ENCODE measurements at regions not wholly inside any gene's neighbourhood (a gene's known extent, or its start where the extent isn't known, plus 50 kb on each side); places are given as distances from the start of the nearest gene placed in this dataset.

GRCh38 chr1:84759756-84760155 is 69.5 kb upstream of the SSX2IP start:
- BruUV-seq (replicated peaks) = no TSS peak

GRCh38 chr1:84758968-84759491 is 68.8 kb upstream of the SSX2IP start:
- ChIA-PET POLR2A (no interaction called here), CTCF (no interaction called here)
- Mint-ChIP-seq H3K27me3 (ENCODE audit: insufficient read depth, unreplicated experiment) (peaks cover 4% of the 10 kb centered on the region), H3K4me1 (ENCODE audit: low read depth, unreplicated experiment) (no peaks in the 10 kb centered on the region), H3K36me3 (ENCODE audit: insufficient read depth, unreplicated experiment) (no peaks in the 10 kb centered on the region), H3K9me3 (ENCODE audit: unreplicated experiment) (no peaks in the 10 kb centered on the region), H3K4me3 (ENCODE audit: unreplicated experiment) (no peak overlapping the region), H3K27ac (ENCODE audit: unreplicated experiment) (no peak overlapping the region)
- intact Hi-C loops (cut with micrococcal nuclease; ENCODE audit: unreplicated experiment) = loop anchor here (5.0 kb wide), 2 partner anchors 178 to 617 kb away; partner anchors contain the start of gene PRKACB
- H3K9me3 ChIP-seq = no peaks in the 10 kb centered on the region
- no peaks in the 10 kb centered on the region for H3K36me3 ChIP-seq (ENCODE audit: control insufficient read depth, insufficient read depth, low read length)
- no peaks in the 10 kb centered on the region for H3K4me1 ChIP-seq
- BruUV-seq (replicated peaks) = no TSS peak
- H3K27me3 ChIP-seq (replicated peaks; ENCODE audit: control insufficient read depth, insufficient read depth, low read length) = no peaks in the 10 kb centered on the region
- no peak overlapping the region for H3K4me3 ChIP-seq (ENCODE audit: low read depth, low read length)
- no peak for DNase-seq
- TF ChIP-seq CTCF (IDR thresholded peaks at IDR 0.05; ENCODE audit: insufficient read depth in 1 of 2, low read depth in 1 of 2, low read length in 1 of 2, severe bottlenecking in 1 of 2, unreplicated experiment in 1 of 2) = no peak

More at GRCh38 chr1:84759756-84760155, 69.5 kb upstream of the SSX2IP start:
- no peak for DNase-seq
- no peaks in the 10 kb centered on the region for H3K27me3 ChIP-seq (replicated peaks; ENCODE audit: control insufficient read depth, insufficient read depth, low read length)
- ChIA-PET POLR2A (no interaction called here), CTCF (no interaction called here)
- Mint-ChIP-seq H3K4me3 (ENCODE audit: unreplicated experiment) (no peak overlapping the region), H3K27me3 (ENCODE audit: insufficient read depth, unreplicated experiment) (peaks cover 4% of the 10 kb centered on the region), H3K27ac (ENCODE audit: unreplicated experiment) (no peak overlapping the region), H3K36me3 (ENCODE audit: insufficient read depth, unreplicated experiment) (no peaks in the 10 kb centered on the region), H3K9me3 (ENCODE audit: unreplicated experiment) (no peaks in the 10 kb centered on the region), H3K4me1 (ENCODE audit: low read depth, unreplicated experiment) (no peaks in the 10 kb centered on the region)
- H3K9me3 ChIP-seq = no peaks in the 10 kb centered on the region
- no peak for TF ChIP-seq CTCF (IDR thresholded peaks at IDR 0.05; ENCODE audit: insufficient read depth in 1 of 2, low read depth in 1 of 2, low read length in 1 of 2, severe bottlenecking in 1 of 2, unreplicated experiment in 1 of 2)
- intact Hi-C loops (cut with micrococcal nuclease; ENCODE audit: unreplicated experiment) = loop anchor here (5.0 kb wide), 2 partner anchors 178 to 617 kb away; partner anchors contain the start of gene PRKACB
- no peak overlapping the region for H3K4me3 ChIP-seq (ENCODE audit: low read depth, low read length)
- no peaks in the 10 kb centered on the region for H3K4me1 ChIP-seq
- no peaks in the 10 kb centered on the region for H3K36me3 ChIP-seq (ENCODE audit: control insufficient read depth, insufficient read depth, low read length)

GRCh38 chr1:84758476-84758875 is 68.2 kb upstream of the SSX2IP start:
- intact Hi-C loops (cut with micrococcal nuclease; ENCODE audit: unreplicated experiment) = loop anchor here (5.0 kb wide), 2 partner anchors 179 to 616 kb away; partner anchors contain the start of gene PRKACB
- BruUV-seq (replicated peaks) = no TSS peak
- Mint-ChIP-seq H3K36me3 (ENCODE audit: insufficient read depth, unreplicated experiment) (no peaks in the 10 kb centered on the region), H3K4me1 (ENCODE audit: low read depth, unreplicated experiment) (no peaks in the 10 kb centered on the region), H3K27me3 (ENCODE audit: insufficient read depth, unreplicated experiment) (peaks cover 4% of the 10 kb centered on the region), H3K4me3 (ENCODE audit: unreplicated experiment) (no peak overlapping the region), H3K9me3 (ENCODE audit: unreplicated experiment) (no peaks in the 10 kb centered on the region), H3K27ac (ENCODE audit: unreplicated experiment) (no peak overlapping the region)
- H3K4me3 ChIP-seq (ENCODE audit: low read depth, low read length) = no peak overlapping the region
- ChIA-PET CTCF (interaction anchor here (1.0 kb wide), 1 partner anchor 184 kb away, joined by 3 read pairs; the partner anchor contains the start of gene CTBS), POLR2A (no interaction called here)
- H3K27me3 ChIP-seq (replicated peaks; ENCODE audit: control insufficient read depth, insufficient read depth, low read length) = no peaks in the 10 kb centered on the region
- no peaks in the 10 kb centered on the region for H3K36me3 ChIP-seq (ENCODE audit: control insufficient read depth, insufficient read depth, low read length)
- no peak for TF ChIP-seq CTCF (IDR thresholded peaks at IDR 0.05; ENCODE audit: insufficient read depth in 1 of 2, low read depth in 1 of 2, low read length in 1 of 2, severe bottlenecking in 1 of 2, unreplicated experiment in 1 of 2)
- DNase-seq = no peak
- no peaks in the 10 kb centered on the region for H3K9me3 ChIP-seq
- no peaks in the 10 kb centered on the region for H3K4me1 ChIP-seq

Data from Caco-2 (cell line).